ENCODE measurements at regions not wholly inside any gene's neighbourhood (a gene's known extent, or its start where the extent isn't known, plus 50 kb on each side); places are given as distances from the start of the nearest gene placed in this dataset.

DNA sequence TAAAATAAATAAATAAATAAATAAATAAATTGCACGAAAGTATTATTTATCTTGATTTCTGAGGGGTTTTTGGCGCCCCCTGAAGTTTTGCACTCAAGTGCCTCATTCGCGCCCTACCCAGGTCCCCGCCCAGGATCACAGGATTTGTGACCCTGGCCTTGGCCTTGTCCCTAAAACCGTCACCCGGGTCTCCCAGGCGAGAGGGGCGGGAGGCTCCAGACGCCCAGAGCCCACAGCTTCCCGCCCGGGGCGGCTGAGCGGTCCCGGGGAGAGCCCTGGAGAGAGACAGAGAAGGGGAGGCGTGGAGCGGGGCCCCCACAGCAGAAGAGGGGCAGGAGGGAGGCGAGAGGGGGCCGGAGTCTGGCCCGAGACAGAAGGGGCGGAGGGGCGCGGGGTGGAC lies 91.8 kb upstream of the CASZ1 start:
- Histone ChIP-seq H3K4me3 (ENCODE audit: low read depth, low read length) (no peak overlapping the region), H3K27ac (no peak overlapping the region), H3K9me3 (ENCODE audit: severe bottlenecking) (no peaks in the 10 kb centered on the region), H3K27me3 (ENCODE audit: insufficient read depth, low read depth, severe bottlenecking) (no peaks in the 10 kb centered on the region), H3K36me3 (no peaks in the 10 kb centered on the region)
- TF ChIP-seq, protein P1, sequence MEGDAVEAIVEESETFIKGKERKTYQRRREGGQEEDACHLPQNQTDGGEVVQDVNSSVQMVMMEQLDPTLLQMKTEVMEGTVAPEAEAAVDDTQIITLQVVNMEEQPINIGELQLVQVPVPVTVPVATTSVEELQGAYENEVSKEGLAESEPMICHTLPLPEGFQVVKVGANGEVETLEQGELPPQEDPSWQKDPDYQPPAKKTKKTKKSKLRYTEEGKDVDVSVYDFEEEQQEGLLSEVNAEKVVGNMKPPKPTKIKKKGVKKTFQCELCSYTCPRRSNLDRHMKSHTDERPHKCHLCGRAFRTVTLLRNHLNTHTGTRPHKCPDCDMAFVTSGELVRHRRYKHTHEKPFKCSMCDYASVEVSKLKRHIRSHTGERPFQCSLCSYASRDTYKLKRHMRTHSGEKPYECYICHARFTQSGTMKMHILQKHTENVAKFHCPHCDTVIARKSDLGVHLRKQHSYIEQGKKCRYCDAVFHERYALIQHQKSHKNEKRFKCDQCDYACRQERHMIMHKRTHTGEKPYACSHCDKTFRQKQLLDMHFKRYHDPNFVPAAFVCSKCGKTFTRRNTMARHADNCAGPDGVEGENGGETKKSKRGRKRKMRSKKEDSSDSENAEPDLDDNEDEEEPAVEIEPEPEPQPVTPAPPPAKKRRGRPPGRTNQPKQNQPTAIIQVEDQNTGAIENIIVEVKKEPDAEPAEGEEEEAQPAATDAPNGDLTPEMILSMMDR (IDR thresholded peaks at IDR 0.05; ENCODE audit: low read depth, low read length): no peak
- DNase-seq: no peak

DNA sequence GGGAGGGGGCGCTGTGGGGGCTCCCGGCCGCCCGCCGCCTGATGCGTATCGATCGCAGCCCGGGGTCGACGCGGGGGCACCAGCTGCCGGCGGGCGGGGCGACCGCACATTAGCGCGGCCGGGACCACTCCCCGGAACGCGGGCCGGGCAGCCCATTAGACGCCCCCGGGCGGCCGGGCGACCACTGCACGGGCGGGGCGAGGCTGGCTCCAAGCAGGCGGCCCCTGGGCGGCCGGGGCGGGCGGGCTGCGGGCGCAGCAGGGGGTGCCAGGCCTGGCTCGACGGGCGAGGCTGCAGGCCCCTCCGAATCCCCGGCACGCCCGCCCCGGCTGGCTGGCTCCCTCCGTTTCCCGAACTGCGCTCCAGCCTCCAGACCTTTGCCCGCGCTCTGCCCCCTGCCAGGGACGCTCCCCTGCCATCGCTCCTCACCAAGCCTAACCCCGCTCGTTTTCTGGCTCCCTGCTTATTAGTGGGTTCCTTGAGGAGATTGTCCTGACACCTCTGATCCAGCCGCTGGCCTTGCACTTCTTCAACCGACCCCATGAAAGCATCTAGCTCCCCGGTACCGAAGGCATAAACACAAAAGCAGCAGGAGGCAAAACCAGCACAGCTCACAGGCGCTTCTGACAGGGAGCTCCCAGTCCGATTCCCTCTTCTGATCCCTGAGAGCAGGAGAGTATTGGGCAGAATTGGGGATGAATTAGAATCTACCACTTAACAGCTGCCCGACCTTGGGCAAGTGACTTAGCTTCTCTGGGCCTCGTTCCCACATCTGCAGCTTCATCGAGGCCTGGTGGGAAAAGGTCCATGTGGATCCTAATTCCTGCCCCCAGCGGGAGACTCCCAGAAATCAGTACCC lies 92.6 kb upstream of the CASZ1 start:
- Histone ChIP-seq H3K9me3 (ENCODE audit: severe bottlenecking) (no peaks in the 10 kb centered on the region), H3K27ac (no peak overlapping the region), H3K36me3 (no peaks in the 10 kb centered on the region), H3K27me3 (ENCODE audit: insufficient read depth, low read depth, severe bottlenecking) (no peaks in the 10 kb centered on the region), H3K4me3 (ENCODE audit: low read depth, low read length) (no peak overlapping the region)
- no peak for DNase-seq
- TF ChIP-seq, protein P1 (IDR thresholded peaks at IDR 0.05; ENCODE audit: low read depth, low read length): no peak

DNA sequence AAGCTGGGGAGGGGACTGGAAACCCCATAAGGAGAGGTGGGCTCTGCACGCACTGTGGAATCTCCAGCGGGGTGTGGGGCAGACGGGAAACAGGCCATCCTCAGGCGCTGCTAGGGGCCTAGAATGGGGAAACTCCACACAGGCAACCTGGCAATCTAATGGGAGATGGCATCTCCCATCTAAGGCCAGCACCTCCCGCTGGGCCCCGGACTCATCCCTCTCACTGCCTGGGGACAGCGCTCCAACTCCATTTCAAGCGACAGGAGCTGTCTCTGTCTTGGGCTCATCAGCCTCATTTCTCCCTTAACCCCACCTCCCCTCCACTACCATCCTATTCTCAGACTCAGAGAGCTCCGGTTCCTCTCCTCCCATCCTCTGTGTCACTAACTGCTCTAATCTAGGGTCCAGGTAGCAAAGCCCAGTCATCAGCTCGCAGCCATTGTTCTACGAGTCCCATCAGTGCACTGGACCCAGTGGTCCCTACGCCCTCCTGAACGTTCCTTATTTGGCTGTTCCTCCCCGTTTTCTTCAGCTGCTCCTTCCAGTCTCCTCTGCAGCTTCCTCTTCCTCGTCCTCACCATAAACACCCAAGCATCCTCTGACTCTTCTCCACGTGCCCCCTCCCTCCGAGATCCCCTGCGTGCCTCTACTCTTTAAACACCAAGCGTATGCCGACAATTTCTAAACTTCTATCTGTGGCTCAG lies 93.4 kb upstream of the CASZ1 start:
- Histone ChIP-seq H3K27me3 (ENCODE audit: insufficient read depth, low read depth, severe bottlenecking) (no peaks in the 10 kb centered on the region), H3K4me3 (ENCODE audit: low read depth, low read length) (no peak overlapping the region), H3K27ac (no peak overlapping the region), H3K36me3 (no peaks in the 10 kb centered on the region), H3K9me3 (ENCODE audit: severe bottlenecking) (no peaks in the 10 kb centered on the region)
- DNase-seq: no peak
- TF ChIP-seq, protein P1 (IDR thresholded peaks at IDR 0.05; ENCODE audit: low read depth, low read length): no peak

DNA sequence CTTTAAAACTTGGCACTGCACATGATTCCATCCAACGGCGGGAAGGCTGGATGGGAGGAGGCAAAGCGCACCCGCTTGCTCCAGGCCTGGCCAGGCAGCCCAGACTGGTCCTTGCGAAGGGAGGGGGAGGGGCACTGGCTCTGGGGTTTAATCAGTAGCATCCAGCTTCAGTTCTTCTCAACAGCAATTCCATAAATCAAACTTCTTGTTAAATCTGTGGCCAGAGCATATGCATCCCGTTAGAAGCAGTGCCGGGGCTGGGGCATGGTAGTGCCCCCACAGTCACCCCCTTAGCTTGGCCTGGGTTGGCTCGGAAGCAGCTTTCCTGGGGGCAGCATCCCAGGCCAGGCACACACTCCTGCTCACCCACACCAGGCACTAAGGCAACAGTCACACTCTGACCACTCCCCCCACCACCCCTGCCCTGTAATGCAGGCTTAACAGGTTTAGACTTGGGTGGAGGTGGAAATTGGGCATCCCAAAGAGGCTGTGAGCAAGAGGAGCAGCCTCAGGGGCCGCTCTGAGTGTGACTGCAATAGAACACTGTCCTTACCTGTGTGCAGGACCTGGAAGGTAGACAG lies 94.1 kb upstream of the CASZ1 start:
- no peak overlapping the region for H3K4me3 ChIP-seq (ENCODE audit: low read depth, low read length)
- H3K27me3 ChIP-seq (ENCODE audit: insufficient read depth, low read depth, severe bottlenecking): no peaks in the 10 kb centered on the region
- TF ChIP-seq, protein P1 (IDR thresholded peaks at IDR 0.05; ENCODE audit: low read depth, low read length): no peak
- no peak overlapping the region for H3K27ac ChIP-seq
- H3K36me3 ChIP-seq: no peaks in the 10 kb centered on the region
- DNase-seq: no peak
- no peaks in the 10 kb centered on the region for H3K9me3 ChIP-seq (ENCODE audit: severe bottlenecking)

DNA sequence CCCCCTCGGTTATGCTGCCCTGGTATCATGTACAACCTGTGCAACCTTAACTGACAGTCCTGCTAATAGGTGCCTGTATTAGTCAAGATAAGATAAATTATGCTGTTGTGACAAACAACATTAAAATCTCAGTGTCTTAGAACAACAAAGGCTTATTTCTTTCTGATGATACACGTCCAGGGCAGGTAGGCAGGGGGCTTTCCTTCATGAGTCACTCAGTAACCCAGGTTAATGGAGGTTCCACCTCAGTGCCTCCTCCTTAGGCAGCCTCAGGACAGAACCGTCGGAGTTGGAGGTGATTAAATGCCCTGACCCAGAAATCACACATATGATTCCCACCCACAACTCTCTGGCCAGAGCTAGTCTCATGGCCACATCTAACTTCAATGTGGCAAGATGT lies 94.6 kb upstream of the CASZ1 start:
- Histone ChIP-seq H3K4me3 (ENCODE audit: low read depth, low read length) (no peak overlapping the region), H3K36me3 (no peaks in the 10 kb centered on the region), H3K9me3 (ENCODE audit: severe bottlenecking) (no peaks in the 10 kb centered on the region), H3K27me3 (ENCODE audit: insufficient read depth, low read depth, severe bottlenecking) (no peaks in the 10 kb centered on the region), H3K27ac (no peak overlapping the region)
- no peak for DNase-seq
- TF ChIP-seq, protein P1 (IDR thresholded peaks at IDR 0.05; ENCODE audit: low read depth, low read length): no peak

All from WERI-Rb-1 (cell line).